ENCODE measurements at regions not wholly inside any gene's neighbourhood (a gene's known extent, or its start where the extent isn't known, plus 50 kb on each side); places are given as distances from the start of the nearest gene placed in this dataset.

- TF ChIP-seq POU2F2 (IDR thresholded peaks at IDR 0.05; ENCODE audit: low read depth, low read length) (no peak), POLR2AphosphoS5 (IDR thresholded peaks at IDR 0.05; ENCODE audit: low read depth, low read length) (no peak), POLR2A (IDR thresholded peaks at IDR 0.05; ENCODE audit: low read depth, low read length) (no peak), SPI1 (IDR thresholded peaks at IDR 0.05; ENCODE audit: low read depth, low read length) (no peak)
These were observed 189.1 kb upstream of the EYS start for GRCh38 chr6:65896140-65896539.

All from GM12891 (cell line).